ENCODE measurements at regions not wholly inside any gene's neighbourhood (a gene's known extent, or its start where the extent isn't known, plus 50 kb on each side); places are given as distances from the start of the nearest gene placed in this dataset.

DNA sequence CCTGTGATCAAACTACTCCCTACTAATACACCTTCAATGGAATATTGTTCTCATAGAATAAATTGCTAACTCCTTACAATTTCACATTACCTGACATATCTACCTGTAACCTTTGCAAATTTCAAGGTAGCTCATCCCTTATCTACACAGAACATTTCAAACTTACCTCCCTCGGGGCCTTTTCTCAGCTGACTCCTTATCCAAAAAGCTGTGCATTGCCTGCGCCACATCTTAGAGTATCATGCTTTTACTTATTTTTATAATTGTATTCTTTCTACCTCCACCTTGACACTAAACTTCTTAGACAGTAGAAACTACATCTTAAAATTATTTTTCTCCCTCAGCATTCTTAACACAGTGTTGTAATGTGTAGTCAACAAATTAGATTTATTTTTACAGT, 198.5 kb downstream of the FBXO8 start:
- TF ChIP-seq POLR2A (IDR thresholded peaks at IDR 0.05) (no peak), EP300 (IDR thresholded peaks at IDR 0.05) (no peak)
- TF ChIP-seq, protein P1, sequence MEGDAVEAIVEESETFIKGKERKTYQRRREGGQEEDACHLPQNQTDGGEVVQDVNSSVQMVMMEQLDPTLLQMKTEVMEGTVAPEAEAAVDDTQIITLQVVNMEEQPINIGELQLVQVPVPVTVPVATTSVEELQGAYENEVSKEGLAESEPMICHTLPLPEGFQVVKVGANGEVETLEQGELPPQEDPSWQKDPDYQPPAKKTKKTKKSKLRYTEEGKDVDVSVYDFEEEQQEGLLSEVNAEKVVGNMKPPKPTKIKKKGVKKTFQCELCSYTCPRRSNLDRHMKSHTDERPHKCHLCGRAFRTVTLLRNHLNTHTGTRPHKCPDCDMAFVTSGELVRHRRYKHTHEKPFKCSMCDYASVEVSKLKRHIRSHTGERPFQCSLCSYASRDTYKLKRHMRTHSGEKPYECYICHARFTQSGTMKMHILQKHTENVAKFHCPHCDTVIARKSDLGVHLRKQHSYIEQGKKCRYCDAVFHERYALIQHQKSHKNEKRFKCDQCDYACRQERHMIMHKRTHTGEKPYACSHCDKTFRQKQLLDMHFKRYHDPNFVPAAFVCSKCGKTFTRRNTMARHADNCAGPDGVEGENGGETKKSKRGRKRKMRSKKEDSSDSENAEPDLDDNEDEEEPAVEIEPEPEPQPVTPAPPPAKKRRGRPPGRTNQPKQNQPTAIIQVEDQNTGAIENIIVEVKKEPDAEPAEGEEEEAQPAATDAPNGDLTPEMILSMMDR (IDR thresholded peaks at IDR 0.05), result no peak
